Sigmoid colon (tissue), 6 donors: ENCODE measurements at regions not wholly inside any gene's neighbourhood (a gene's known extent, or its start where the extent isn't known, plus 50 kb on each side); places are given as distances from the start of the nearest gene placed in this dataset.

Experiments used
- DNase-seq: peaks from one replicate; pipeline ENCODE4 v3.0.0-alpha.2; 2019
- H3K27ac ChIP-seq, 4 donors: fragments of 200-600 bp; sonication (generic); one replicate each; pipeline ENCODE4 v1.5.1; 2016 to 2019; ENCODE audit warnings: mild to moderate bottlenecking in 1 of 4
- H3K27me3 ChIP-seq, 3 donors: fragments of 200-600 bp; sonication (generic); one replicate each; pipeline ENCODE4 v1.5.1; 2019; ENCODE audit warnings: mild to moderate bottlenecking in 1 of 3
- H3K36me3 ChIP-seq, 4 donors: fragments of 200-600 bp; sonication (generic); one replicate each; pipeline ENCODE4 v1.5.1; 2016 to 2019
- H3K4me1 ChIP-seq, 4 donors: fragments of 200-600 bp; sonication (generic); one replicate each; pipeline ENCODE4 v1.5.1; 2017 to 2019
- H3K4me3 ChIP-seq, 4 donors: fragments of 200-600 bp; sonication (generic); one replicate each; pipeline ENCODE4 v1.5.1; 2017 to 2019; ENCODE audit warnings: mild to moderate bottlenecking in 2 of 4, moderate library complexity in 1 of 4
- H3K9me3 ChIP-seq, 4 donors: fragments of 200-600 bp in 3 of 4; sonication (generic) in 3 of 4; one replicate each; pipeline versions ENCODE4 v1.5.1 to v1.6.1; 2013 to 2019
- CTCF ChIP-seq, 4 experiments: fragments of 450-650 bp in 3 of 4; fragments of 200-600 bp in 1 of 4; IDR thresholded peaks; one replicate each; pipeline ENCODE4 v1.5.1; 2016 to 2019; ENCODE audit warnings: antibody characterized with exemption in 4 of 4, mild to moderate bottlenecking in 3 of 4, moderate library complexity in 2 of 4
- EP300 ChIP-seq, 4 donors: sonication (generic); formaldehyde crosslinking; IDR thresholded peaks; one replicate each; pipeline ENCODE4 v1.6.1; 2017; ENCODE audit warnings: antibody characterized with exemption in 4 of 4
- POLR2A ChIP-seq, 2 donors: fragments of 450-650 bp; IDR thresholded peaks; one replicate each; pipeline ENCODE4 v1.6.1; 2016; ENCODE audit warnings: antibody characterized with exemption in 2 of 2, mild to moderate bottlenecking in 2 of 2, moderate library complexity in 2 of 2
- POLR2AphosphoS5 ChIP-seq, 4 donors: sonication (generic); formaldehyde crosslinking; IDR thresholded peaks; one replicate each; pipeline ENCODE4 v1.6.1; 2017; ENCODE audit warnings: antibody characterized with exemption in 4 of 4
- WGBS, 2 donors: extraction: QIAGEN DNeasy Blood & Tissue Kit; methylation state at CpG; one replicate each; pipeline ENCODE4 v1.1.7; 2013; 5-methylcytosine and 5-hydroxymethylcytosine counted together
- intact Hi-C: fragments of 100-400 bp; cut with DNase I; formaldehyde crosslinking; loops from one replicate; pipeline ENCODE4 v1.15.1; 2023
- donor health status: healthy with polysubstance abuse.
- donor health status: healthy.

- Histone ChIP-seq H3K4me1 (no peaks in the 10 kb centered on the region), H3K27ac (no peak overlapping the region), H3K4me3 (no peak overlapping the region), H3K36me3 (no peaks in the 10 kb centered on the region), H3K27me3 (no peaks in the 10 kb centered on the region), H3K9me3 (no peaks in the 10 kb centered on the region)
- intact Hi-C loops = no loop called here
- TF ChIP-seq EP300 (IDR thresholded peaks at IDR 0.05) (no peak), POLR2A (IDR thresholded peaks at IDR 0.05) (no peak), CTCF (IDR thresholded peaks at IDR 0.05) (no peak), POLR2AphosphoS5 (IDR thresholded peaks at IDR 0.05) (no peak)
- DNase-seq = no peak
Observed at GRCh38 chr7:153185936-153186335, 426.4 kb downstream of the ACTR3B start.

DNA sequence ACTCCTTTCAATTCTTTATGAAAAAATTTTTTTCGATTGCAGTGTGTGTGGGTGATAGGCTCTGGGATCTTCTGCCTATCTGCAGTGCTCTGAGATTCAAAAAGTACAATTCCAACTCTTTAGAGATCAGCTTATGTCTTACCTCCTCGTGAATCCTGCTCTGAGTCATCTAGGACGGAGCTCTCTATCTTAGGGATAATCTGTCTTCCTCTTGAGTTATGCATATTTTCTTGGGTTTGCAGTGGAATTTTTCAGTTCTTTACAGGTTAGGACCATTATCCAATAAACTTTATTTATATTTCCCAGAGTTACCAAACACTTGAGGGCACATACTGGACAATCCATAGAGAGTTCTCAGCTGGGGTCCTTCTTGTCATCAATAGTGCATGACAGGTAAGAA lies 428.6 kb downstream of the ACTR3B start:
- WGBS, 2 donors = 55 to 68% methylated on average over 3 of the region's 3 CpGs
- no peak for TF ChIP-seq CTCF (IDR thresholded peaks at IDR 0.05)
- no peak for TF ChIP-seq EP300 (IDR thresholded peaks at IDR 0.05)
- TF ChIP-seq POLR2A (IDR thresholded peaks at IDR 0.05) = no peak
- no peak for TF ChIP-seq POLR2AphosphoS5 (IDR thresholded peaks at IDR 0.05)
- no peak for DNase-seq

DNA sequence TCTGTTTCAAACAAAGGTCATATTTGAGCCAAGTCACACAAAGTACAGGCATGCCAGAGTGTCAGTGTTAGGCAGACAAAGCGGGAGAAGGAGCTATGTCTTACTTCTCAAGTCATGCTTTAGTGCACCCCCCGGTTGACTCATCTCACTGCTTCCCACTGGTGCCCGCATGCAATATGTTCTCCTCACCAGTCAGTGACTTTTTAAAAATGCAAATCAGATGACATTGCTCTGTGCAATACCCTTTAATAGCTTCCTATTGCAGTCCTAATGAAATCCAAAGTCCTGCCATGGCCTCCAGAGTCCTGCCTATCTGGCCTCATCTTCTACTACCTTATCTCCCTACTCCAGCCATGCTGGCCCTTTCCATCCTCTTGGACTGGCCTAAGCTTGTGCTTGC lies 429.1 kb downstream of the ACTR3B start:
- 90 to 91% methylated on average over 3 of the region's 3 CpGs for WGBS, 2 donors
- peaks cover 0 to 9% (median 0%) of the 10 kb centered on the region in 4 donors for H3K4me1 ChIP-seq
- H3K9me3 ChIP-seq = no peaks in the 10 kb centered on the region
- no peaks in the 10 kb centered on the region for H3K36me3 ChIP-seq
- intact Hi-C loops = no loop called here
- no peak overlapping the region for H3K27ac ChIP-seq
- DNase-seq = no peak
- H3K4me3 ChIP-seq = no peak overlapping the region
- TF ChIP-seq EP300 (IDR thresholded peaks at IDR 0.05) (no peak), POLR2AphosphoS5 (IDR thresholded peaks at IDR 0.05) (no peak), POLR2A (IDR thresholded peaks at IDR 0.05) (no peak), CTCF (IDR thresholded peaks at IDR 0.05) (no peak)
- no peaks in the 10 kb centered on the region for H3K27me3 ChIP-seq

More for the DNA sequence above, 428.6 kb downstream of the ACTR3B start:
- Histone ChIP-seq H3K4me1 (peaks cover 0 to 5% (median 0%) of the 10 kb centered on the region in 4 donors), H3K27ac (no peak overlapping the region), H3K9me3 (no peaks in the 10 kb centered on the region), H3K4me3 (no peak overlapping the region), H3K36me3 (no peaks in the 10 kb centered on the region), H3K27me3 (no peaks in the 10 kb centered on the region)
- intact Hi-C loops = no loop called here

DNA sequence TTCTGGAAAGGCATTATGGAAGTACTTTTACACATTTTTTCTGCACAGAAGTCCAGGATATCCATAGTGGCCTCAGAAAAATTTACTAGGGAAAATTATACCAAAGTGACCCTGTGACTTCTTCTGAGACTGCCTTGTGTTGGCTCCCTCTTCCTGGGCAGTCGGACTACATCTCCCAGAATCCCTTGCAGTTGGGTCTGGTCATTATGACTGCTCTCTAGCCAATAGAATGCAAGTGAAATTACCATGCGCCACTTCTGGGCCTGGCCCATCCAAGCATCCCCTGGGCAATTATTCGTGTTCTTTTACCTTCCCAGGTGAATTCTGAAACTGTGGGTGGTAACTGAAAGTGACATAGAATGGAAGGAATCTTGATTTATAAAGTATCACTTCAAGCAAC lies 430.9 kb downstream of the ACTR3B start:
- no peak overlapping the region for H3K4me3 ChIP-seq
- peaks cover 0 to 9% (median 0%) of the 10 kb centered on the region in 4 donors for H3K4me1 ChIP-seq
- H3K27ac ChIP-seq = no peak overlapping the region
- no peaks in the 10 kb centered on the region for H3K9me3 ChIP-seq
- DNase-seq = no peak
- H3K27me3 ChIP-seq = no peaks in the 10 kb centered on the region
- intact Hi-C loops = loop anchor here (10.0 kb wide), 2 partner anchors 1314 to 1604 kb away; no protein-coding TSS in a partner anchor
- TF ChIP-seq POLR2A (IDR thresholded peaks at IDR 0.05) (no peak), EP300 (IDR thresholded peaks at IDR 0.05) (no peak), POLR2AphosphoS5 (IDR thresholded peaks at IDR 0.05) (no peak), CTCF (IDR thresholded peaks at IDR 0.05) (no peak)
- no peaks in the 10 kb centered on the region for H3K36me3 ChIP-seq
- WGBS, 2 donors = 61 to 64% methylated on average over 3 of the region's 3 CpGs

DNA sequence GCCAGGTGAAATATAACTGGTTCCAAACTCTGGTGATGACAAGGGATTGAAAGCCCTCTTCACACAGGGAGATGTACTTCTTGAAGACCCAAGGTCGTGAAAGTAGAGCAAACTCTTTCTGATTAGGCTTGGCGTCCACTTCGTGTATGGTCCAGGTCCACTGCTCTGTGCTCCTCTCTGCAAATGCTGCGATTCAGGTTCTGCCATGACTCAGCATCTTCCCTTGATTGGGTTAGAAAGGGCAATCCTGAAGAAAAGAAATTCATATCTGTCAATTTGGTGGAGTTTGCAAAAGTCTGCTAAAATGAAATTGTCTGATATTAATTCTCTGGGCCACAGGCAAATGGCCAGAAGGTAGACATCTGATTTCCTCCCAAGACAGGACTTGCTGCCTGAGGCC lies 431.4 kb downstream of the ACTR3B start:
- TF ChIP-seq CTCF (IDR thresholded peaks at IDR 0.05) (no peak), POLR2AphosphoS5 (IDR thresholded peaks at IDR 0.05) (no peak), POLR2A (IDR thresholded peaks at IDR 0.05) (no peak), EP300 (IDR thresholded peaks at IDR 0.05) (no peak)
- H3K9me3 ChIP-seq = no peaks in the 10 kb centered on the region

More for the DNA sequence above, 431.4 kb downstream of the ACTR3B start:
- Histone ChIP-seq H3K36me3 (no peaks in the 10 kb centered on the region), H3K4me1 (peaks cover 0 to 9% (median 0%) of the 10 kb centered on the region in 4 donors), H3K27me3 (no peaks in the 10 kb centered on the region), H3K27ac (no peak overlapping the region), H3K4me3 (no peak overlapping the region)
- intact Hi-C loops = loop anchor here (10.0 kb wide), 2 partner anchors 1314 to 1604 kb away; no protein-coding TSS in a partner anchor
- DNase-seq = no peak
- 79 to 84% methylated on average over 4 of the region's 4 CpGs for WGBS, 2 donors
